ENCODE measurements at regions not wholly inside any gene's neighbourhood (a gene's known extent, or its start where the extent isn't known, plus 50 kb on each side); places are given as distances from the start of the nearest gene placed in this dataset.

GRCh38 chr2:206867006-206867405 lies 72.3 kb upstream of the CPO start:
- Histone ChIP-seq H3K27ac (no peak overlapping the region), H3K36me3 (ENCODE audit: insufficient read depth) (no peaks in the 10 kb centered on the region), H3K4me1 (ENCODE audit: low read depth, poor library complexity, severe bottlenecking) (no peaks in the 10 kb centered on the region), H3K27me3 (ENCODE audit: insufficient read depth, low read depth) (no peaks in the 10 kb centered on the region), H3K4me2 (no peak overlapping the region), H3K9ac (no peak overlapping the region), H4K20me1 (ENCODE audit: insufficient read depth) (no peaks in the 10 kb centered on the region), H3K4me3 (IDR thresholded peaks at IDR 0.05; ENCODE audit: insufficient read depth, low read depth, low read length) (no peak overlapping the region), H2AFZ (ENCODE audit: low read depth) (no peak overlapping the region), H3K79me2 (ENCODE audit: insufficient read depth, low read depth) (no peaks in the 10 kb centered on the region)
- TF ChIP-seq, protein P1, sequence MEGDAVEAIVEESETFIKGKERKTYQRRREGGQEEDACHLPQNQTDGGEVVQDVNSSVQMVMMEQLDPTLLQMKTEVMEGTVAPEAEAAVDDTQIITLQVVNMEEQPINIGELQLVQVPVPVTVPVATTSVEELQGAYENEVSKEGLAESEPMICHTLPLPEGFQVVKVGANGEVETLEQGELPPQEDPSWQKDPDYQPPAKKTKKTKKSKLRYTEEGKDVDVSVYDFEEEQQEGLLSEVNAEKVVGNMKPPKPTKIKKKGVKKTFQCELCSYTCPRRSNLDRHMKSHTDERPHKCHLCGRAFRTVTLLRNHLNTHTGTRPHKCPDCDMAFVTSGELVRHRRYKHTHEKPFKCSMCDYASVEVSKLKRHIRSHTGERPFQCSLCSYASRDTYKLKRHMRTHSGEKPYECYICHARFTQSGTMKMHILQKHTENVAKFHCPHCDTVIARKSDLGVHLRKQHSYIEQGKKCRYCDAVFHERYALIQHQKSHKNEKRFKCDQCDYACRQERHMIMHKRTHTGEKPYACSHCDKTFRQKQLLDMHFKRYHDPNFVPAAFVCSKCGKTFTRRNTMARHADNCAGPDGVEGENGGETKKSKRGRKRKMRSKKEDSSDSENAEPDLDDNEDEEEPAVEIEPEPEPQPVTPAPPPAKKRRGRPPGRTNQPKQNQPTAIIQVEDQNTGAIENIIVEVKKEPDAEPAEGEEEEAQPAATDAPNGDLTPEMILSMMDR (conservative IDR thresholded peaks at IDR 0.05; ENCODE audit: low read depth, low read length) = no peak

GRCh38 chr2:206869824-206870495 lies 69.4 kb upstream of the CPO start:
- H3K9ac ChIP-seq = no peak overlapping the region
- no peaks in the 10 kb centered on the region for H4K20me1 ChIP-seq (ENCODE audit: insufficient read depth)
- no peaks in the 10 kb centered on the region for H3K79me2 ChIP-seq (ENCODE audit: insufficient read depth, low read depth)
- H3K4me2 ChIP-seq = no peak overlapping the region
- TF ChIP-seq, protein P1 (conservative IDR thresholded peaks at IDR 0.05; ENCODE audit: low read depth, low read length) = no peak
- H3K27me3 ChIP-seq (ENCODE audit: insufficient read depth, low read depth) = no peaks in the 10 kb centered on the region
- no peak overlapping the region for H2AFZ ChIP-seq (ENCODE audit: low read depth)
- H3K36me3 ChIP-seq (ENCODE audit: insufficient read depth) = no peaks in the 10 kb centered on the region
- H3K27ac ChIP-seq = no peak overlapping the region
- no peaks in the 10 kb centered on the region for H3K4me1 ChIP-seq (ENCODE audit: low read depth, poor library complexity, severe bottlenecking)
- H3K4me3 ChIP-seq (IDR thresholded peaks at IDR 0.05; ENCODE audit: insufficient read depth, low read depth, low read length) = no peak overlapping the region

- H3K27ac ChIP-seq = no peak overlapping the region
Measured at GRCh38 chr2:206873423-206873822, 65.9 kb upstream of the CPO start.

GRCh38 chr2:206875701-206876100 lies 63.6 kb upstream of the CPO start:
- Histone ChIP-seq H3K4me2 (no peak overlapping the region), H4K20me1 (ENCODE audit: insufficient read depth) (no peaks in the 10 kb centered on the region), H3K36me3 (ENCODE audit: insufficient read depth) (no peaks in the 10 kb centered on the region), H2AFZ (ENCODE audit: low read depth) (no peak overlapping the region), H3K27me3 (ENCODE audit: insufficient read depth, low read depth) (no peaks in the 10 kb centered on the region), H3K79me2 (ENCODE audit: insufficient read depth, low read depth) (no peaks in the 10 kb centered on the region), H3K4me3 (IDR thresholded peaks at IDR 0.05; ENCODE audit: insufficient read depth, low read depth, low read length) (no peak overlapping the region), H3K9ac (no peak overlapping the region), H3K4me1 (ENCODE audit: low read depth, poor library complexity, severe bottlenecking) (no peaks in the 10 kb centered on the region), H3K27ac (no peak overlapping the region)
- TF ChIP-seq, protein P1 (conservative IDR thresholded peaks at IDR 0.05; ENCODE audit: low read depth, low read length) = no peak

More at GRCh38 chr2:206873423-206873822, 65.9 kb upstream of the CPO start:
- no peak overlapping the region for H3K9ac ChIP-seq
- no peaks in the 10 kb centered on the region for H3K4me1 ChIP-seq (ENCODE audit: low read depth, poor library complexity, severe bottlenecking)
- no peaks in the 10 kb centered on the region for H3K27me3 ChIP-seq (ENCODE audit: insufficient read depth, low read depth)
- H3K79me2 ChIP-seq (ENCODE audit: insufficient read depth, low read depth) = no peaks in the 10 kb centered on the region
- TF ChIP-seq, protein P1 (conservative IDR thresholded peaks at IDR 0.05; ENCODE audit: low read depth, low read length) = no peak
- no peaks in the 10 kb centered on the region for H3K36me3 ChIP-seq (ENCODE audit: insufficient read depth)
- H4K20me1 ChIP-seq (ENCODE audit: insufficient read depth) = no peaks in the 10 kb centered on the region
- no peak overlapping the region for H2AFZ ChIP-seq (ENCODE audit: low read depth)
- no peak overlapping the region for H3K4me3 ChIP-seq (IDR thresholded peaks at IDR 0.05; ENCODE audit: insufficient read depth, low read depth, low read length)
- H3K4me2 ChIP-seq = no peak overlapping the region

Data from KMS-11 (cell line).